K562 (cell line): ENCODE measurements at regions not wholly inside any gene's neighbourhood (a gene's known extent, or its start where the extent isn't known, plus 50 kb on each side); places are given as distances from the start of the nearest gene placed in this dataset.

Experiments
- ATAC-seq: fragments of 200-7000 bp; cut with Tn5 transposase; 3 replicates; pipeline ENCODE4 v1.9.1; 2020; ENCODE audit warnings: moderate library complexity
- BruUV-seq: library from RNA; stranded (reverse); fragments of 400-500 nt; replicated peaks from 2 replicates; lab custom pipeline; 2021; lab: Mats Ljungman, UMichigan
- CTCF ChIA-PET: fragments of 300-600 bp; formaldehyde crosslinking; extraction: SDS; loops from one replicate; lab custom pipeline; 2021; ENCODE audit warnings: low intra/inter-chr PET ratio; lab: Yijun Ruan, JAX
- POLR2A ChIA-PET: fragments of 300-600, 350-650 bp; sonication (Branson Sonifier 250); formaldehyde crosslinking; extraction: SDS; loops from one replicate; lab custom pipeline; 2021; ENCODE audit warnings: antibody characterized with exemption, inconsistent platforms; lab: Yijun Ruan, JAX
- DNase-seq, 4 experiments: peaks; one replicate each; pipeline versions ENCODE4 v3.0.0 to v3.0.0-alpha.2; 2011 to 2018; ENCODE audit warnings: low spot score in 3 of 4, mixed read lengths in 3 of 4; ENCODE audit errors: extremely low read depth in 1 of 4
- FAIRE-seq: peaks from 2 replicates; lab custom pipeline; 2011; peaks lifted over from hg19 to GRCh38; lab: Jason Lieb, UNC
- H2AFZ ChIP-seq: 2 replicates; pipeline ENCODE4 v1.6.0; 2011; ENCODE audit warnings: low read depth, low read length, control low read depth, inconsistent platforms
- H3K27ac ChIP-seq: fragments of 200-600 bp; 3 replicates; pipeline ENCODE4 v1.8.0; 2011; ENCODE audit warnings: low read depth, mild to moderate bottlenecking, control low read depth, inconsistent platforms, low read length, moderate library complexity, mixed read lengths; ENCODE audit errors: extremely low read depth
- H3K27me3 ChIP-seq, 2 experiments: fragments of 300-600 bp in 1 of 2; 2 replicates in 1 of 2; 3 replicates in 1 of 2; pipeline versions ENCODE4 v1.6.0 to v1.8.0; 2011; ENCODE audit warnings: inconsistent platforms in 2 of 2, low read length in 2 of 2, mild to moderate bottlenecking in 1 of 2, mixed read lengths in 1 of 2, moderate library complexity in 1 of 2; ENCODE audit not compliant: control insufficient read depth in 2 of 2, insufficient read depth in 2 of 2
- H3K36me3 ChIP-seq: fragments of 300-600 bp; 3 replicates; pipeline ENCODE4 v1.8.0; 2011; ENCODE audit warnings: mild to moderate bottlenecking, low read length, inconsistent platforms; ENCODE audit not compliant: control insufficient read depth, insufficient read depth
- H3K4me1 ChIP-seq, 2 experiments: fragments of 200-600 bp in 1 of 2; replicated peaks in 1 of 2; 2 replicates in 1 of 2; 3 replicates in 1 of 2; pipeline versions ENCODE4 v1.5.1 to v1.8.0; 2011; ENCODE audit warnings: inconsistent platforms in 2 of 2, low read length in 2 of 2, mild to moderate bottlenecking in 1 of 2, mixed read lengths in 1 of 2, moderate library complexity in 1 of 2; ENCODE audit not compliant: control insufficient read depth in 2 of 2, insufficient read depth in 2 of 2
- H3K4me2 ChIP-seq: 2 replicates; pipeline ENCODE4 v1.6.1; 2011; ENCODE audit warnings: low read length, control low read depth, inconsistent platforms, mixed read lengths; ENCODE audit not compliant: insufficient read depth
- H3K4me3 ChIP-seq: fragments of 200-600 bp; sonication (generic), shearing (Covaris generic); 2 replicates; pipeline ENCODE4 v1.5.1; 2016; ENCODE audit warnings: control low read depth, inconsistent platforms
- H3K79me2 ChIP-seq: fragments of 200-600 bp; 3 replicates; pipeline ENCODE4 v1.8.0; 2011; ENCODE audit warnings: low read length, inconsistent platforms; ENCODE audit not compliant: control insufficient read depth, insufficient read depth
- H3K9ac ChIP-seq, 2 experiments: 2 replicates each; pipeline versions ENCODE4 v1.6.0 to v1.6.1; 2011; ENCODE audit warnings: low read depth in 2 of 2, low read length in 2 of 2, control low read depth in 1 of 2, inconsistent platforms in 1 of 2, mild to moderate bottlenecking in 1 of 2, mixed read lengths in 1 of 2; ENCODE audit not compliant: insufficient read depth in 1 of 2
- H3K9me1 ChIP-seq: one replicate; pipeline ENCODE4 v1.6.0; 2011; ENCODE audit warnings: inconsistent platforms, mild to moderate bottlenecking, low read length, moderate library complexity; ENCODE audit not compliant: control insufficient read depth, insufficient read depth
- H3K9me3 ChIP-seq: replicated peaks from 2 replicates; pipeline ENCODE4 v1.5.1; 2011; ENCODE audit warnings: low read depth, low read length, inconsistent platforms; ENCODE audit not compliant: control insufficient read depth, insufficient read depth
- H4K20me1 ChIP-seq: replicated peaks from 2 replicates; pipeline ENCODE4 v1.6.1; 2011; ENCODE audit warnings: low read length, inconsistent platforms, mixed read lengths; ENCODE audit not compliant: control insufficient read depth, insufficient read depth
- MCM5 ChIP-seq: fragments of 450-650 bp; IDR thresholded peaks from 2 replicates; pipeline ENCODE4 v1.6.1; 2016; ENCODE audit warnings: low read depth
- YBX1 ChIP-seq: fragments of 450-650 bp; IDR thresholded peaks from 2 replicates; pipeline ENCODE4 v1.7.1; 2016; ENCODE audit warnings: mild to moderate bottlenecking
- YY1 ChIP-seq, 3 experiments: IDR thresholded peaks; 2 replicates each; pipeline ENCODE4 v1.6.1; 2011; ENCODE audit warnings: low read length in 2 of 3, mild to moderate bottlenecking in 2 of 3, moderate library complexity in 2 of 3, borderline replicate concordance in 1 of 3, control low read depth in 1 of 3, low read depth in 1 of 3; ENCODE audit not compliant: insufficient read depth in 3 of 3, insufficient replicate concordance in 2 of 3, control insufficient read depth in 1 of 3, insufficient read length in 1 of 3; ENCODE audit errors: extremely low read depth in 1 of 3
- ZNF184 ChIP-seq: sonication (generic); formaldehyde crosslinking; IDR thresholded peaks from 2 replicates; pipeline ENCODE4 v1.5.0; 2020; ENCODE audit warnings: missing genetic modification reagents
- ZNF23 ChIP-seq: fragments of 250-450 bp; sonication (Bioruptor Pico); IDR thresholded peaks from 2 replicates; pipeline ENCODE4 v1.4.0; 2020; ENCODE audit warnings: mild to moderate bottlenecking
- WGBS: fragments of 100-300 bp; shearing (Covaris generic); methylation state at CpG from one replicate; pipeline ENCODE4 v1.1.6; 2016; ENCODE audit warnings: low coverage, mixed read lengths; ENCODE audit not compliant: insufficient coverage; ENCODE audit errors: missing lambda C conversion rate; 5-methylcytosine and 5-hydroxymethylcytosine counted together
- in situ Hi-C: fragments of 300-500 bp; cut with MboI; formaldehyde crosslinking; loops from 4 replicates; pipeline ENCODE4 v1.15.0; 2018; ENCODE audit warnings: inconsistent platforms, mixed read lengths
- intact Hi-C: fragments of 100-400 bp; cut with micrococcal nuclease; formaldehyde crosslinking; loops from 2 replicates; pipeline ENCODE4 v1.14.2; 2022
- TF ChIP-seq, protein P1 (sequence below): fragments of 450-650 bp; formaldehyde crosslinking; IDR thresholded peaks from 2 replicates; pipeline ENCODE4 v1.4.0; 2020; ENCODE audit warnings: mild to moderate bottlenecking
- TF ChIP-seq, protein P2 (sequence below): fragments of 450-650 bp; conservative IDR thresholded peaks from 2 replicates; pipeline ENCODE4 v1.6.1; 2016; ENCODE audit warnings: missing genetic modification characterization, low read depth, mild to moderate bottlenecking, missing compliant biosample characterization, moderate library complexity
- TF ChIP-seq, protein P3 (sequence below): fragments of 450-650 bp; formaldehyde crosslinking; IDR thresholded peaks from 2 replicates; pipeline ENCODE4 v1.4.0; 2022; ENCODE audit warnings: mild to moderate bottlenecking, moderate library complexity
- TF ChIP-seq, protein P4 (sequence below): fragments of 250-450 bp; sonication (Bioruptor Pico); IDR thresholded peaks from 2 replicates; pipeline ENCODE4 v1.9.0; 2021; ENCODE audit warnings: mild to moderate bottlenecking, inconsistent platforms

DNA sequence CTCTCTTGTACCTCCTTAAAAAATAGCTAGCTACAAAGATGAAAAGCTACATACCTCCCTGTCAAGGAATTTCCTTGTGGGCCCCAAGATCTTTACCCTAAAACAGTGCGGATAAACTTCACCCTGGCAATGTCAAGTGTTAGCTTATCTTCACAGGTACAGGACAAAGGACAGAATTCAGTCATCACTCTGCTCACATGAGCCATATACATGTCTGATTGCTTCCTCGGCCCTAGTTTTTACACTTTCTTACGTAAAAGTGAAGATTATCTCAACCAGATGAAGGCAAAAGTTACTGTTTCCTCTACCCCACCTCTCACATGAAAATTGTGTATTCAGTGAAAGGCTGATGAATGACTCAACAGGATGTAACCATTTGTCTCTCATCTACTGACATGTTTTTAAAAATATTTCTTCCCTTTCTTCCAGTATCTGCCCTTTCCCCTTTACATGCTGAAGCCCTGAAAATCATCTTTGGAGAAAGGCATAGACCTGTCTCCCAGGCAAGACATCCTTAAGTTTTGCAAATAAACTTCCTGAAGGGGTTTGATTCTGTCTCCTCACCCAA lies 890.1 kb downstream of the GALC start:
- Histone ChIP-seq H3K27ac (no peak overlapping the region), H3K79me2 (no peaks in the 10 kb centered on the region), H2AFZ (no peak overlapping the region), H3K4me2 (no peak overlapping the region), H3K36me3 (no peaks in the 10 kb centered on the region), H4K20me1 (no peaks in the 10 kb centered on the region), H3K9ac (no peak overlapping the region), H3K4me1 (no peaks in the 10 kb centered on the region), H3K9me3 (no peaks in the 10 kb centered on the region), H3K27me3 (no peaks in the 10 kb centered on the region), H3K4me3 (no peak overlapping the region), H3K9me1 (no peaks in the 10 kb centered on the region)
- ChIA-PET CTCF (no interaction called here), POLR2A (no interaction called here)
- in situ Hi-C loops = no loop called here
- DNase-seq (no peak), FAIRE-seq (no peak), ATAC-seq (no peak)
- TF ChIP-seq, protein P1, sequence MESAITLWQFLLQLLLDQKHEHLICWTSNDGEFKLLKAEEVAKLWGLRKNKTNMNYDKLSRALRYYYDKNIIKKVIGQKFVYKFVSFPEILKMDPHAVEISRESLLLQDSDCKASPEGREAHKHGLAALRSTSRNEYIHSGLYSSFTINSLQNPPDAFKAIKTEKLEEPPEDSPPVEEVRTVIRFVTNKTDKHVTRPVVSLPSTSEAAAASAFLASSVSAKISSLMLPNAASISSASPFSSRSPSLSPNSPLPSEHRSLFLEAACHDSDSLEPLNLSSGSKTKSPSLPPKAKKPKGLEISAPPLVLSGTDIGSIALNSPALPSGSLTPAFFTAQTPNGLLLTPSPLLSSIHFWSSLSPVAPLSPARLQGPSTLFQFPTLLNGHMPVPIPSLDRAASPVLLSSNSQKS (CRISPR knock-in tag) = no peak
- TF ChIP-seq YY1 (IDR thresholded peaks at IDR 0.05; ENCODE audit: borderline replicate concordance in 1 of 3, control insufficient read depth in 1 of 3, extremely low read depth in 1 of 3, insufficient read depth in 3 of 3, insufficient read length in 1 of 3, insufficient replicate concordance in 2 of 3, low read depth in 1 of 3, low read length in 2 of 3) (no peak), ZNF23 (CRISPR knock-in tag) (no peak), ZNF184 (CRISPR knock-in tag) (no peak), YBX1 (no peak), MCM5 (no peak)
- TF ChIP-seq, protein P2, sequence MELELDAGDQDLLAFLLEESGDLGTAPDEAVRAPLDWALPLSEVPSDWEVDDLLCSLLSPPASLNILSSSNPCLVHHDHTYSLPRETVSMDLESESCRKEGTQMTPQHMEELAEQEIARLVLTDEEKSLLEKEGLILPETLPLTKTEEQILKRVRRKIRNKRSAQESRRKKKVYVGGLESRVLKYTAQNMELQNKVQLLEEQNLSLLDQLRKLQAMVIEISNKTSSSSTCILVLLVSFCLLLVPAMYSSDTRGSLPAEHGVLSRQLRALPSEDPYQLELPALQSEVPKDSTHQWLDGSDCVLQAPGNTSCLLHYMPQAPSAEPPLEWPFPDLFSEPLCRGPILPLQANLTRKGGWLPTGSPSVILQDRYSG (tag) = no peak
- TF ChIP-seq, protein P3, sequence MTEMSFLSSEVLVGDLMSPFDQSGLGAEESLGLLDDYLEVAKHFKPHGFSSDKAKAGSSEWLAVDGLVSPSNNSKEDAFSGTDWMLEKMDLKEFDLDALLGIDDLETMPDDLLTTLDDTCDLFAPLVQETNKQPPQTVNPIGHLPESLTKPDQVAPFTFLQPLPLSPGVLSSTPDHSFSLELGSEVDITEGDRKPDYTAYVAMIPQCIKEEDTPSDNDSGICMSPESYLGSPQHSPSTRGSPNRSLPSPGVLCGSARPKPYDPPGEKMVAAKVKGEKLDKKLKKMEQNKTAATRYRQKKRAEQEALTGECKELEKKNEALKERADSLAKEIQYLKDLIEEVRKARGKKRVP (CRISPR knock-in tag) = no peak
- TF ChIP-seq, protein P4, sequence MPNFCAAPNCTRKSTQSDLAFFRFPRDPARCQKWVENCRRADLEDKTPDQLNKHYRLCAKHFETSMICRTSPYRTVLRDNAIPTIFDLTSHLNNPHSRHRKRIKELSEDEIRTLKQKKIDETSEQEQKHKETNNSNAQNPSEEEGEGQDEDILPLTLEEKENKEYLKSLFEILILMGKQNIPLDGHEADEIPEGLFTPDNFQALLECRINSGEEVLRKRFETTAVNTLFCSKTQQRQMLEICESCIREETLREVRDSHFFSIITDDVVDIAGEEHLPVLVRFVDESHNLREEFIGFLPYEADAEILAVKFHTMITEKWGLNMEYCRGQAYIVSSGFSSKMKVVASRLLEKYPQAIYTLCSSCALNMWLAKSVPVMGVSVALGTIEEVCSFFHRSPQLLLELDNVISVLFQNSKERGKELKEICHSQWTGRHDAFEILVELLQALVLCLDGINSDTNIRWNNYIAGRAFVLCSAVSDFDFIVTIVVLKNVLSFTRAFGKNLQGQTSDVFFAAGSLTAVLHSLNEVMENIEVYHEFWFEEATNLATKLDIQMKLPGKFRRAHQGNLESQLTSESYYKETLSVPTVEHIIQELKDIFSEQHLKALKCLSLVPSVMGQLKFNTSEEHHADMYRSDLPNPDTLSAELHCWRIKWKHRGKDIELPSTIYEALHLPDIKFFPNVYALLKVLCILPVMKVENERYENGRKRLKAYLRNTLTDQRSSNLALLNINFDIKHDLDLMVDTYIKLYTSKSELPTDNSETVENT (CRISPR knock-in tag) = no peak
- intact Hi-C loops = no loop called here
- no TSS peak for BruUV-seq
- WGBS = 0% methylated on average over 3 of the region's 3 CpGs
